NCI-H748 (cell line): ENCODE measurements at regions not wholly inside any gene's neighbourhood (a gene's known extent, or its start where the extent isn't known, plus 50 kb on each side); places are given as distances from the start of the nearest gene placed in this dataset.

ENCODE experiments used
- DNase-seq: peaks from one replicate; lab custom pipeline; 2025; ENCODE audit not compliant: unreplicated experiment; lab: John Stamatoyannopoulos, UW

DNA sequence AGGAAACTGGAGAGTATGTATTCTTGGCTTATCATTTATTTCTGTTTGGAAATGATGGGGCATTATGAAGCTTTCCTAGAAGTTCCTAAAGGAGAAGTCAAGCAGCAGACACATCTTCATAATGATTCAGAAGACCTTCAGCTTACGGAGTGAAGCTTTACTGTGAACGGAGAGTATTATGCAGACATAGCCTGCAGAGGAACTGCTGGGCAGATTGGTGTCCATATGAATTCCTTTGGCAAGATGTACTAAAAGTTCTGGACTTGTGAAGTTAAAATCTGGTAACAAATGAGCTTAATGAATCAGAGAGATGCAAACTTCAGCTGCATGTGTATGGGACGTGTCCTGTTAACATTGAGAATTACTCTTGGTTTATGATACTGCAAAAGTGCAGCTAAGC lies 60.1 kb downstream of the NABP1 start:
- no peak for DNase-seq

DNA sequence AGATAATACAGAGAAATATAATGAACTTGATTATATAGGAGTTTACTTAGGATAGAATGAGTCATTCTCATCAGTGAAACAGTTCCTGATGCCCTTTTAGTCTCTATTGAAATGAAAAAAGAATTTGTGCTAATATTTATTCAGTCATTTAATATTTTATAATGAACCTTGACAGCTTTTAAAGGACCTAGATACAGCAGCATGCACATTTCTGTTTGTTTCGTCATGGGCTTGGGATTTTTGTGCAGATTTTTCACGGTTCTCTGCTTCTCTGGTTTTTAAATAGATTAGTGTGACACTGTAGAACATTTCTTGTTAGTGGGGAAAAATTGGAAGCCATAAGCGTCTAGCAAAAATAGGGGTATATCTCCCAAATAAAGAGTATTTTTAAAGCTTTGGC lies 60.7 kb downstream of the NABP1 start:
- DNase-seq: no peak

DNA sequence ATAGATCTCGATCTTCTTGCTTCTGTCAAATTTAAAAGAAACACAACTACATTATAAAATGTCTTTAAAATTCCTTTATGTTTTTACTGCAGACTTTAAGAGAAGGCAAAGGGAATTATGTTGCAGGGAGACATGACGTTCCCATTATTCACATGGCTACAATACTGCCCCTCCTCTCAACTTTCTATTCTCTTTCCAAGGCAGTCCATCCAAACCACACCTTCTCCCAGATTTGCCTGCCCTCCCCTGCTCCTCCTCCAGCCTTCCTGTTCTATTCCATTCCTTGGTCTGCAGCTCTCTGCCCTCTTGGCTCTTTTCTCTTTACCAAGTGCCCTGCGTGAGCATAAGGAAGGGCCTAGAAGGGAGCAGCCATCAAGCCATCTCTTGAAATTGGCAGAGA lies 61.3 kb downstream of the NABP1 start:
- no peak for DNase-seq

DNA sequence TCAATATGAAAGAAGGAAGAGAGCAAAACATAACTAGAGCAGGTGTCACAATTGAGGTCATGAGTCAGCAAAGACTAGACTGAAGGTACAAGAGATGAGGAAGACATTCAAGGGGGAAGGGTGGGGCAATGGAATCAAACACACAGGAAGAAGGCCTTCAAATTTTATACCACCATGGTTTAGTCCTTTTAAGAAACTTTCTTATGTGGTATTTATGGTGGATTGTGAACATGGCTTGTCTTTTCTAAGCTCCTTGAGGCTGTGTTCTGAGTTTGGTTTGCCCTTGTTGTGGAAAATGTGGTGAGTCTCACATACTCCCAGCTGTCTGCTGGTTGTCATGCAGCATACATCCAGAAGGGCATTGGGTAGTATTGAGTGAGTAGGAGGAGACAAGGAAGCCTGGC lies 62.1 kb downstream of the NABP1 start:
- no peak for DNase-seq

DNA sequence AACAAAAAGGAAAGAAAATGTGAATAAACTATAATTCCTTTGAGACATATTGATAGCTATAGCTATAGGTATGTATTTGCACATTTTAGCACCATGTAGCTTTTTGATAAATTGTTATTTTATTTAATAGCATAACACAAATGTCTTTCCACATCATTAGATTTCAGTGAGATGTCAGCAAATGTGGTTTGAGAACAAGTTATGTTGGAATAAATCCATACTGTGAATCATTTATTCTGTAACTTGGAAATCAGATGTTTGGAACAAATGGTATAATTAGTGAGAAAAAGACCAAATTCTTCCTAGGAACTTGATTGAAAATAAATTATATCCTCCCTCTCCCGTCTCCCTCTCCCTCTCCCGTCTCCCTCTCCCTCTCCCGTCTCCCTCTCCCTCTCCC lies 62.8 kb downstream of the NABP1 start:
- no peak for DNase-seq

DNA sequence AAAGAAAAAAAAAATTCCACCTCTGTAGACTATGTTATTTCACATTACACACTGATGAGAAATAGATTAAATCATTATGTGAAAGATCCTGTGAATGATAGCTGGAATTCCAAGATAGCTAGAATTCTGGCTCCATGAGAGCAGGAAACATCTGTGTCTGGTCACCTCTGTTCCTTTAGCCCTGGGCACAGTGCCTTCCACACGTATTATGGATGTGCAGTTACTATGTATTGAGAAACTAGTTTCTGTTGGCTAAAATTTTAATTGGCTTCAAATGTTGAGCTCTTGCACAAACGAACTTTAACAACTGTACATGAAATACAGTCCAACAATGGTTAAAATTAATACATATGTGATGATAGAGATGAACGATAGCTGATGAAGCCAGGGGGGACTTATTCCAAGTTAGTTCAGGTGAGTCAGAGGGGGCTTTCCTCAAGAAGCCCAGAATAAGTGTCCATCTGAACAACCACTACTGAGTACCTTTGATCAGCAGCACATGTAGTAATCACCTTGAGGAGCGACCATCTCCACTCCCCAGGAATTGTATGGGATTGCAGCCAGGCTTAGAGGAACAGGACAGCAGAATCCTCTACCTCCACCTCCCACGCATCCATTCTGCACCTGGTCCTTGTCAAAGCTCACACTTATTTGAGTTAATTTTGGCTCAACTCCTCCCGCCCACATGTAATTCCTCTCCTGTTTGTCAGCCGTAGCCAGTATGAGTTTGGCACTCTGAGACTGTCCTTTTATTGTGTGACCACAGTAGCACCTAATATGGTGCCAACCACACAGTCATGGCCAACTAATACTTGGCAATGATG lies 68.6 kb downstream of the NABP1 start:
- no peak for DNase-seq

DNA sequence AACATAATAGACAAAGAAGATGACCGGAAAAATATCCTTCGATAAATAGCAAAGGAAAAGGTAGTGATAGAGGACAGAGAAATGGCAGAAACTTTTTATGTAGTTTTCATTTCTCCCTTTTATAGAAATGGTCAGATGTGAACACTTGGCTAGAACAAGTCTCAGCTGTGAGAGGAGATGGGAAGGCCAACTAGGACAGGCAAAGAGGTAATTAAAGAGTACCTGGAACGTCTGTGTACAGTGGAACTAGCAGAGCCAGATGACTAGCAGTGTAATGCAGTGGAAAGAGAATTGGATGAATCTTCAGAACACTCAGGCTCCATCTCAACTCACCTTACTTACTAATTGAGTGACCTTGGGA lies 69.2 kb downstream of the NABP1 start:
- no peak for DNase-seq

DNA sequence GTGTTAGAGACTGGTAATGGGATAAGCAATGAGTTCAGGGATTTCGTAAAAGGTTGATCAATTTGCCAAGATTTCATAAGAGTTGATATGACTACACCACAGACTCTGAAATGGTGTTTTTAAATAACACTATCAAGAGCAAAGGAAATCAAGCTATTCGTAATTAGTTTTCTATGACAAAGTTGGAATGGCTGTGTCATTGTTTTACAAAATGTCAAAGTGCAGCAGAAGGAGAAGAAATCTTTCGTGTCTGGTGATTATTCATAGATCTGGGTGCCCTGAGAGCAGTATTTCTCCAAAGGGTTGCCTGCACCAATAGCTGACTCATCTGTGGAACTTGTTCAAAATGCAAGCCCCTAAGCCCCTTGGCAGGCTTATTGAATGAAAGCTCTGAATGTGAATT lies 70.1 kb downstream of the NABP1 start:
- no peak for DNase-seq

DNA sequence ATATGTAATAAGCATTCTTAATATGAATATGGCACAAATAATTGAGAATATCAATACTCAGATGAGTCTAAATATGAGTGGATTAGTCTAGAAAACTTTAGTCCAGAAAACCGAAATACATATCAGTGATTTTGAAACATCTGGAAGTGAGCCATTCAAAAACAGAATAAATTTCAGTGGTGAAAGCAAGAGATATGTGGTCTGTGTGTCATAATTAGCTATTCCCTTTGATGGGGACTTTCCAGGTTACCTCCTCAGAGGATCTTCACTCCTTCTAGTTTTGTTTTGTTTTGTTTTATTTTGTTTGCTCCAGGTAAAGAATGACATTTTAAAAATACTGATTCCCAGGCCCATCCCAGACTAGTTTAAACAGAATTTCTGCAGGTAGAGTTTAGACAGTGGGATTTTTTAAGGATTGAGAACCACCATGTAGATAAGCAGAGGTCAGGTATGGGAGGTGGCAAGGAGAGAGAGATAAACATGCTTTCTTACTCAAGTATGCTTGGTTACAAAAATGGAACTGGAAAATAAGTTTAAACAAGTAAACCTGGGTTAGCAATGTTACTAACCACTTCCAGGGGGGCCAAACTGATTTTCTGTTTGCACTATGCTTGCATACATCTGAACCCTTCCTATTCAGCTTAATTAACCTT lies 70.7 kb downstream of the NABP1 start:
- DNase-seq: no peak

DNA sequence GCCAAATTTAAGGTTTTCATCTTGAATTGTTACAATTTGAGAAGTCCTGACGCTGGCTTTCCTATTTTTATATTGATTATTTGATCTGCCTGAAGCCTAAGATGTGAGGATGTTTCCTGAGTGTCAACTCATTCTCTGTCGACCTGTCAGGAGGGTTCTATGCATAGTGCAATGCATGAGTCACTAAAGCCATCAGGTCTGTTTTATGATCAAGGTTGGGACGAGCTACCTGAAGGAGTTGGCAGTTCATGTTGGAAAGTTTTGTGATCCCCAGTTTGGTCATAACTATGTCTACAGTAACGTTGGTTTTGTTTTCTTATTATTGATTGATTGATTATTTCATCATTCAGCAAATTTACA lies 71.2 kb downstream of the NABP1 start:
- DNase-seq: no peak

DNA sequence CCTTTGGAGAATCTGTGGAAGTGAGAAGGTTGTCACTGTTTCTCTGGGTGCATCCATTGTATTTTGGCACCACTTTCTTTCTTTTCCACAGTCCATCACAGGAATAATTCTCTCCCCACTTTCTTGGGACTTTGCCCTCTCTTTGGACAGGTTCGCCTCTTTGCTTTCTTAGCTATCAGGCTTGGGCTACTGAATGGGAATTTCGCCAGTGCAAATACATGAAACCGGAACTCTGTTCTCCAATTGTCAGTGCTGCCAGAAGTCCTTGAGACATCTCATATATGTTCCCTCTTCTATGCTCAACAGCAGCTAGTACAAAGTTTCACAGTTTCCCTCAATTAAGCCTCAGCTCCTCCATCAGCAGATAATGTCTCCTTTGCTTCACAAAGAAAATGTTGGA lies 76.2 kb downstream of the NABP1 start:
- DNase-seq: no peak

DNA sequence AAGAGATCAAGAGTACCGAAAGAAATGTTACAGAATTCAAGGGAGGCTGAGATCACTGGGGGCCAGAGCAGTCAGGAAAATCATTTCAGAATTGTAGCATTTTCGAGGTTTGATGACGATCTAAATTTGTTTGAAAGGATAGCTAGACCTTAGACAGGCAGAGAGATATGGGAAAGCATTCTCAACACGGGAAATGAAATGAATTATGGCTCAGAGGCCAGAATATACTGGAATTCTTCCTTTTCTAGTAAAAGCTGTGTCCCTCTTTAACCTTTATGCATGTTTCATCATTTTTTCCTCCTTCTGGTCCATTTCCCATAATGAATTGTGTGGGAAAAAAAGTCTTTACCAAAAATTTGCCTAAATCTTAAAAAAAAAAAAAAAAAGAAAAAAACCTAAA lies 78.8 kb downstream of the NABP1 start:
- DNase-seq: no peak

DNA sequence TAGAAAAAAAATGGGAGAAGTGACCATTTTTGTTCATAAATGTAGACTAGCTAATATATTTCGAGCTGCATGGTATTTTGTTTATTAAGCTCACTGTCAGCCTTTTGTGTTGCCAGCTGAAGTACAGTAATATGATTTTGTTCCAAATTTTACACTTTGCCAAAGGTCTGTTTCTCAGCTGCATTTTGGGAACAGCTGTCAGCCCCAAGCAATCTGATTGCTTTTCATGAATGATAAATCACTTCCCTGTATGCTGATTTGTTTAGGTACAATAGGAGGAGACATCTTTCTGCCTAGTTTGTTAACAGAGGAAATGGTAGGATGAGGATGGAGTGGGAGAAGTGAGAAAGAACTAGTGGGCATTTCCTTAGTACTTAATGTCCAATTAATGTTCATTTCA lies 79.3 kb downstream of the NABP1 start:
- DNase-seq: no peak

DNA sequence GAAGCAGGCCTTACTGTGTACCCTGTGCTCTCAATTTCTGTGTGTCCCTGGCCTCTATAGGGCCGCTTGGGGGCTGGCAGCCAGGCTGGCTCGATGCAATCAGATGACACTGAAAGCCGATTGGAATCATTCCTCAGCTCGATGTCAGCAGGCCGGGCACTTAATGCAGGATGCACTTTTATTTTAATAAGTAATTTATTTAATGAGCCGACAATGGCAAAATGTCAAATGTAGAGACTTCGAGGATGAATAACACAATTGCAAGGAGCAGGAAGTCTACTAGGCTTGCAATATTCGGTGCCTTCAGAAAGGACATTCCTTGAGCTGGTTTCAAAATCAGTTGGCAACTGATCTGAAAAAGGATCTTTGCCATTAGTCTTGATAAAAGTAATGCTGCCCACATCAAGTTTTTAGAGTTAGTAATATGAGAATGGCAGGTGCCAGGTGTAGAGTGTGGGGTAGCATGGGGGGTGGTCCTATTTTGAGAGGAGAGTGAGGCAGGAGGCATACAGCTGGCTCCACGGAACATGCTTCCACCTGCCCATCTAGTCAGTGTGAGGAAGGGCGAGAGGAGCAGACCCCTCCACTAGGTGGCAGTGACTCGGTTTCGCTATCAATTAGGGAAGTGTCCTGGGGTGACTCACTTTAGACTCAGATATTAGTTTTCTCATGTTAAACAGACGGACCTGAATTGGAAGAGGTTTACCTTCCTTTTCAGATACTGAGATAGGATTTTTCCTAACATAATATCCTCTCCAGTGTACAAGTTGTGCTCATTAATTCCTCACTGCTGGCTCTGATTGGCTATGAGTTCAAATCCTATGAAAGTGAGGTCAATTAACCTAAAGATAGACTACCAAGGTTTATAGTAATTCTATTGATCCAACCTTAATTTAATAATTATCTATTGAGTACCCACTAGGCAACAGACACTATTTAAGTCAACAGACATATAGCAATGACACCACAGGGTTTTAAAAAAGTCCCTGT lies 80.9 kb downstream of the NABP1 start:
- DNase-seq: peak; percentile 78

DNA sequence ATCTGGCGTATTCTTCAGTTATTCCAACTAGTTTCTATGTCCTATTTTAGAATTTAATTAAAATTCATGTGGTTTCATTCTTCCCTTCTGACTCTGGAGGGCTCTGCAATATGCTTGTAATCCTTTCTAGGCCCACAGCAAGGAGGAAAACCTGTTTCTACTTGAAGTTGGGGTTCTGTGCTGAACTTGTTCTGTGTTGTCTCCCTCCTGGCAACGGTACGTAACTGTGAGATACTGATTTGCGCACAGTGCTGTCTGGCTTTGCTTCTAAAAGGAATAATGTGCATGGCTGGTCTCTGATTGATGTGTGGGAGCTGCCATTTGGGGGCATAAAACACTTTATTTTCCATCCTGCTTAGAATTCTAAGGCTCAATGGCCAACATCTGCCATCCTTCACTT lies 81.7 kb downstream of the NABP1 start:
- no peak for DNase-seq

DNA sequence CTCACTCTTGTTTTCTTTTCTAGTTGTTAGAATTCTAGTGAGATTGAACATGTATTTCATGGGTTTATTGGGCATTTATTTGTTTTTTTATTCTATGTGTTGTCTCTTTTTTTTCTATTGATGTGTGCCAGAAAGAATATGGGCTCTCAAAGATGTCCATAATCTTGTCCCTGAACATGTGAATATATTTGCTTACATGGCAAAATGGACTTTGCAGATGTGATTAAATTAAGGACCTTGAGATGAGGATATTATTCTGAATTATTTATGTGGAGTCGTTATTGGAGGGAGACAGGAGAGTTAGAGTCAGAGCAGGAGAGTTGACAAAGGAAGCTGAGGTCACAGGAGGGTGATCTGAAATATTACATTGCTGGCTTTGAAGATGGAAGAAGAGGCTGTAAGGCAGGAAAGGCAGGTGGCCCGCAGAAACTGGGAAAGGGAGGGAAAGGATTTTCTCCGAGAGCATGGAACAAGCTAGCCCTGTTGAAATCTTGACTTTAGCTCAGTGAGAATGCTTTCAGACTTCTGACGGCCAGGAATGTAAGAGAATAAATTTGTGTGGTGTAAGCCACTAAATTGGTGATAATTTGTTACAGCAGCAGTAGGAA lies 82.8 kb downstream of the NABP1 start:
- no peak for DNase-seq

DNA sequence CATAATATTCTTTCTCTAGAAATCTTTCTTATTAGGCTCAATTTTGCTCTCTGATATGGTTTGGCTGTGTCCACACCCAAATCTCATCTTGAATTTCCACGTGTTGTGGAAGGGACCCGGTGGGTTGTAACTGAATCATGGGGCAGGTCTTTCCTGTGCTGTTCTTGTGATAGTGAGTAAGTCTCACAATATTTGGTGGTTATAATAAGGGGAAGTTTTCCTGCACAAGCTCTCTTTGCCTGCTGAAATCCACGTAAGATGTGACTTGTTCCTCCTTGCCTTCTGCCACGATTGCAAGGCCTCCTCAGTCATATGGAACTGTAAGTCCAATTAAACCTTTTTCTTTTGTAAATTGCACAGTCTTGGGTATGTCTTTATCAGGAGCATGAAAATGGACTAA lies 73.8 kb downstream of the CAVIN2 start:
- no peak for DNase-seq

DNA sequence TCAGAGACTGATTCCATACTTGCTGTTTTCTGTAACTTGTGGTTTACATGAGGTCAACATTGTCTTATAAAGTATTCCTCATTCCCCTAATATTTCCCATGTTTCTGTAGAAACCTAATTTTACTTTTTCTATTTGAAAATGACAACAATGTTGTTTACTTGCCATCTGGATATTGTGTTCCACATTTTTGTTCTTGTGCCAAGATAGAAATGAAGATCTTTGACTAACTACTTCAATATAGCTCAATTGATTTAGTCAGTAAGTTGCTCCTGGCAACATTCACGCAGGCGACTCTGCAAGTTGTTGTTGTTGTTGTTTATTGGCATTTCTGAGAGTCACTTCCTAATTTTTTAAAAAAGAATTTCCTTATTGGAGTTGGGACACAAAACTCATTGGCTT lies 69.5 kb downstream of the CAVIN2 start:
- DNase-seq: no peak

DNA sequence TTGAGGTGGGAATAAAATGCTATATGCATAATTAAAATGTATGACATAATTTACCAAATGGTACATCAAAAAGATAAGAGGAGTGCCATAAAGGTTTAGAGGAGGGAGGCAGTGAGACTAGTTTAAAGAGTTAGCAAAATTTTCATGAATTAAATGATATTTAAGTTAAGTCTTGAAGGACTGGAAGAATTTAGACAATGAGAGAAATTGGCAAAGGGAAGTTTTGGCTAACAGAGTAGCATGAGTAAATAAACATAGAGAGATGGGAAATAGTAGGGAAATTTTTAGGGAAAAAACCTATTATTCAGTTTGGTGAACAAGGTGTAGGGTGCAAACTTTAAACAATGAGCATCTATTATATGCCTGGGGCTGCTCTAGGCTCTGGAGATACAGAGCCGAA lies 68.8 kb downstream of the CAVIN2 start:
- no peak for DNase-seq

DNA sequence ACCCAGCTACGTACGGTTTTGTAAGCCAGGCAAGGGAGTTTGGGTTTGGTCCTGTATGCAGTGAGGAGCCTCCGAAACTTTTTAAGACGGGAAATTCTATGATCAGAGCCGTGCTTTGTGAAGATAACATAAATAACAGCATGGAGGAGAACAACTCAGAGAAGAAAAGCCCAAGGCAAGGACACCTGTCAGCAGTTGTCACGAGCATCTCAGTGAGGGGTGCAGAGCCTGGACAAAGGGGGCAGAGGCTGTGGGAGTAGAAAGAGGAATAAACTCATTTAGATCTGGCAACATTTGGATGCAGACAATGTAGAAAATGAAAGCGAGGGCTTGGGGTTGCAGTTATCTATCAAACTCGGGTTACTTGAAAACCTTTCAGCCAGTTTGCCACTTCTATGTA lies 64.5 kb downstream of the CAVIN2 start:
- no peak for DNase-seq

DNA sequence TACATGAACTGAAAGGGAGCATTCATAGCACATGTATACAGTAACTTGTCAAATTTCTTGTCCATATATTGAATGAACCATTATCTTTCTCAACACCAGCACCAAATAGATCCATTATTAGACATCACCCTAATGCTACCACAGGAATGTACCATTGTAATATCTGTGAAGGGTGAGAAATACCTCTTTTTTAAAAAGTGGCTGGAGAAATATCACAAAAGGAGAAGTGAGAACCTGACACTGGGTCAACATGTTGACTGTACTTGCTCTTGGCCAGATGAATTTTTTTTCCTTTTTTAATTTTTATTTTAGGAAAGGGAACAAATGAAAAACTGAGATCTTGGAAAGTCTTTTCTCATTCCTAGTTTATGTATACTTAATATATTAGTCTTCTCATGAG lies 63.5 kb downstream of the CAVIN2 start:
- DNase-seq: no peak
